H1 (cell line): ENCODE measurements at regions not wholly inside any gene's neighbourhood (a gene's known extent, or its start where the extent isn't known, plus 50 kb on each side); places are given as distances from the start of the nearest gene placed in this dataset.

ENCODE experiments used
- ASH2L ChIP-seq: fragments of 200-600, 300-600 bp; sonication (generic); IDR thresholded peaks from one replicate; pipeline ENCODE4 v1.7.1; 2017; ENCODE audit warnings: low read length
- CHD2 ChIP-seq: IDR thresholded peaks from 2 replicates; pipeline ENCODE4 v1.6.1; 2012; ENCODE audit warnings: low read length, improper control_type of control experiment
- CTCF ChIP-seq, 3 experiments: IDR thresholded peaks; 1 replicate in 2 of 3; 2 replicates in 1 of 3; pipeline versions ENCODE4 v1.5.1 to v1.6.1; 2011; ENCODE audit warnings: low read length in 3 of 3, mild to moderate bottlenecking in 3 of 3, inconsistent platforms in 2 of 3, low read depth in 1 of 3, moderate library complexity in 1 of 3; ENCODE audit not compliant: insufficient read depth in 1 of 3; ENCODE audit errors: control extremely low read depth in 1 of 3
- EP300 ChIP-seq, 2 experiments: IDR thresholded peaks; 1 replicate in 1 of 2; 2 replicates in 1 of 2; pipeline ENCODE4 v1.6.1; 2011 to 2012; ENCODE audit warnings: low read depth in 2 of 2, low read length in 2 of 2, mild to moderate bottlenecking in 2 of 2, borderline replicate concordance in 1 of 2, inconsistent platforms in 1 of 2, moderate library complexity in 1 of 2
- MAX ChIP-seq: IDR thresholded peaks from 2 replicates; pipeline ENCODE4 v1.6.1; 2012; ENCODE audit warnings: inconsistent platforms
- PHF8 ChIP-seq: fragments of 200-600 bp; sonication (generic); conservative IDR thresholded peaks from 2 replicates; pipeline ENCODE4 v1.7.1; 2012; ENCODE audit warnings: low read depth, mild to moderate bottlenecking, inconsistent platforms, low read length, moderate library complexity
- RXRA ChIP-seq: IDR thresholded peaks from 2 replicates; pipeline ENCODE4 v1.6.1; 2011; ENCODE audit warnings: low read depth, mild to moderate bottlenecking, low read length, moderate library complexity; ENCODE audit not compliant: insufficient read depth
- SIRT6 ChIP-seq: IDR thresholded peaks from one replicate; pipeline ENCODE4 v1.7.1; 2012; ENCODE audit warnings: low read length, inconsistent platforms
- SP2 ChIP-seq: IDR thresholded peaks from 2 replicates; pipeline ENCODE4 v1.6.1; 2012; ENCODE audit warnings: mild to moderate bottlenecking, low read length, inconsistent platforms
- YY1 ChIP-seq: IDR thresholded peaks from 2 replicates; pipeline ENCODE4 v1.6.1; 2011; ENCODE audit warnings: low read depth, mild to moderate bottlenecking, low read length

- no peak for TF ChIP-seq CTCF (IDR thresholded peaks at IDR 0.05; ENCODE audit: control extremely low read depth in 1 of 3, insufficient read depth in 1 of 3, low read depth in 1 of 3, low read length in 3 of 3)
- TF ChIP-seq CHD2: no peak
- no peak for TF ChIP-seq SP2
- no peak for TF ChIP-seq SIRT6
- TF ChIP-seq YY1: no peak
- no peak for TF ChIP-seq RXRA
- TF ChIP-seq ASH2L: no peak
- TF ChIP-seq MAX: no peak
- no peak for TF ChIP-seq EP300 (IDR thresholded peaks at IDR 0.05; ENCODE audit: borderline replicate concordance in 1 of 2, low read depth in 2 of 2, low read length in 2 of 2)
- no peak for TF ChIP-seq PHF8
These were observed 1395.6 kb downstream of the SUCLG1 start for GRCh38 chr2:83063511-83063910.
